ENCODE measurements at regions not wholly inside any gene's neighbourhood (a gene's known extent, or its start where the extent isn't known, plus 50 kb on each side); places are given as distances from the start of the nearest gene placed in this dataset.

DNA sequence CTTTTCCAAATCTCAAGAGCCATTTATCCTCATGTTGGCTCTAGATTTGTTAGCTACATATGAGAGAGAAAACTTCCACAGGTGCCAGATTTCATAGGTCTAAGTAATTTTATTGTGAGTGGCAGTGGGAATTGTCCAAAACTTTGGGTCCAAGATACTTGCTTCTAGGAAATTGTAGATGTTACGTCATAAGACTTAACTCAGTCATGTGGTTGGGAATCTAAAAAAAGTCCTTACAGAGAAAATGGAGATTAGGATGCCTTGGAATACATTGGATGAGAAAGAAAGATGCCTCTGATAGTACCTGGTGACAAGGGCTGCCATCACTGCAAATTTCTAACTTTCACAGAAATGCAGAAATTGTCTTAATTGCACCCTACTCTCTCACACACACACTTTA is 506.5 kb downstream of the C4orf33 start:
- H3K4me3 ChIP-seq (replicated peaks; ENCODE audit: low read depth, low read length): no peak overlapping the region
- DNase-seq (ENCODE audit: low read depth): no peak
- TF ChIP-seq, protein P1, sequence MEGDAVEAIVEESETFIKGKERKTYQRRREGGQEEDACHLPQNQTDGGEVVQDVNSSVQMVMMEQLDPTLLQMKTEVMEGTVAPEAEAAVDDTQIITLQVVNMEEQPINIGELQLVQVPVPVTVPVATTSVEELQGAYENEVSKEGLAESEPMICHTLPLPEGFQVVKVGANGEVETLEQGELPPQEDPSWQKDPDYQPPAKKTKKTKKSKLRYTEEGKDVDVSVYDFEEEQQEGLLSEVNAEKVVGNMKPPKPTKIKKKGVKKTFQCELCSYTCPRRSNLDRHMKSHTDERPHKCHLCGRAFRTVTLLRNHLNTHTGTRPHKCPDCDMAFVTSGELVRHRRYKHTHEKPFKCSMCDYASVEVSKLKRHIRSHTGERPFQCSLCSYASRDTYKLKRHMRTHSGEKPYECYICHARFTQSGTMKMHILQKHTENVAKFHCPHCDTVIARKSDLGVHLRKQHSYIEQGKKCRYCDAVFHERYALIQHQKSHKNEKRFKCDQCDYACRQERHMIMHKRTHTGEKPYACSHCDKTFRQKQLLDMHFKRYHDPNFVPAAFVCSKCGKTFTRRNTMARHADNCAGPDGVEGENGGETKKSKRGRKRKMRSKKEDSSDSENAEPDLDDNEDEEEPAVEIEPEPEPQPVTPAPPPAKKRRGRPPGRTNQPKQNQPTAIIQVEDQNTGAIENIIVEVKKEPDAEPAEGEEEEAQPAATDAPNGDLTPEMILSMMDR (IDR thresholded peaks at IDR 0.05; ENCODE audit: low read length, missing control alignments): no peak

DNA sequence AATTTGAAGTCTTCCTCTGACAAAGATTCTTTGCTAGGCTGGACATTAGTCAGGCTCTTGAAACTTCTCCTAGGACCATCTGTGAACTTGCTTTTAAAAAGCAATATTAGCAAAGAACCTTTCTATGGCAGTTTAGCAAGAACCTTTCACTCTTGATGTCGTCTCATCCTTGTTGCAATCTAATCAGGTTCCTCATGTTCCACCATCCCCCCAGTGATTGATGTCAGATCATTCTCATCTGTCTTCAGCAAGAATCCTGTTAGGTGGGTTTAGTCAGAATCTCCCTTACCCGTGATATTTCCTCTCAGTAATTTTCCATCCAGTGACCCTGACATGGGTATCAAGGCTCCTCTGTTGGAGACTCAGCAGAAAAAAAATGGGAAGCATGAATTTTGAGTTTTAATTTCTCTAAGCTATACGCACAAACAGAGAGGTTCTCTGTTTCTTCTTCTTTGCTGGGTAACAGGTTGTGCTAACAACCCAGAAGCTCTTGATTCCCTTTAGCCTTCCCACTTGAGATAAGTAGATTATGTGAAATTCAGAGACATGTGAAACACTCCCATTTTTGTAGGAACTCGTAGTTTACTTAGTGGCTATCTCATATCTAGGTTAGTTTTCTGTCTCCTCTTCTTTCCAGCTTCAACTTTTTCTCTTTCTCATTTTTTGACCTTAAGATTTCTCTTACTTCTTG is 507.4 kb downstream of the C4orf33 start:
- DNase-seq (ENCODE audit: low read depth): no peak
- H3K4me3 ChIP-seq (replicated peaks; ENCODE audit: low read depth, low read length): no peak overlapping the region
- TF ChIP-seq, protein P1 (IDR thresholded peaks at IDR 0.05; ENCODE audit: low read length, missing control alignments): no peak

DNA sequence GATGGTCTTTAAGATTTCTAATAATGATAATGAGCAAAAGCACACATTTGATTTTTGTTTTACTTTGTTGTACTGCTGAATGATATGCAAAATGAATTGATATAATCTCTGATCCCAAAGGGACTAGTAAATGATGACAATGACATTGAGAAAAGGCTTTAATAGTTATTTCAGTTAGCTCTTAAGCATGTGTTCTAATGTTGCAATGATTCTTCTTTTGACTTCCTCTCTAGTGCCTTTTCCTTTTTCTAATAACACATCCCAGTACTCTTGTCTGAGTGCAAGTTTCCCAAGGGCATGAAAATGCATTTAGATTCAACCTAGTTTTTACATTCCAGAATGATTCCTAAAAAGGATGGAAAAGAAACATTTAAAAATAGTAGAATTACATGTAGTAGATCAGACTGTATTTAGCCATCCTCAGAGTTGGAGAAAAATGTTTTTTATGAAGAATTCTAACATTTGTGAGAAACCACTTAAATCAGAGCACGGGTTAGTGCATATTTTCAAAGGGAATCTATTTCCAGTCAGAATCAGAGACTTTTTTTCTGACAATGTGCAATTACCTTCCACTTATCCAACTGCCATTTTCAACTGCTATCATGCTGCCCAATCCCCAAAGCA is 508.8 kb downstream of the C4orf33 start:
- TF ChIP-seq, protein P1 (IDR thresholded peaks at IDR 0.05; ENCODE audit: low read length, missing control alignments): no peak
- no peak for DNase-seq (ENCODE audit: low read depth)
- no peak overlapping the region for H3K4me3 ChIP-seq (replicated peaks; ENCODE audit: low read depth, low read length)

DNA sequence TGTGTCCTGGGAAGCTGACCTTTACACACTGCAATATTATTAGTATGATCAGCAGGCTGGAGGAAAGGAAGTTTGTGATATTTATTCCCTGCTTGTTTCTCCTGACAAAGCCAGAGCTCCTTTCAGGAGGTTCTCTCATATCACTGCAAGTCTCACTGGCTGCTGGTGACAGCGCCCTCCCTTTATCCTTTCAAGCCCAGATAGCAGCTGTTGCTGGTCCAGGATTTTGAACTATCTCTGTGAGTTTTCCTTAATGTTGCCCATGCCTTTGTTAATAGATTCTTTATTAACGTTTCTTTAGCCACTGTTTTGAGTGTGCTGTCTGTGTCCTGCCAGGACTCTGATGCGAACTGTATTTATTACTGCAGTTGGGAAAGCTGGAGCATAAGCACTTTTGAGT is 518.7 kb downstream of the C4orf33 start:
- TF ChIP-seq, protein P1 (IDR thresholded peaks at IDR 0.05; ENCODE audit: low read length, missing control alignments): no peak
- no peak for DNase-seq (ENCODE audit: low read depth)
- H3K4me3 ChIP-seq (replicated peaks; ENCODE audit: low read depth, low read length): no peak overlapping the region

DNA sequence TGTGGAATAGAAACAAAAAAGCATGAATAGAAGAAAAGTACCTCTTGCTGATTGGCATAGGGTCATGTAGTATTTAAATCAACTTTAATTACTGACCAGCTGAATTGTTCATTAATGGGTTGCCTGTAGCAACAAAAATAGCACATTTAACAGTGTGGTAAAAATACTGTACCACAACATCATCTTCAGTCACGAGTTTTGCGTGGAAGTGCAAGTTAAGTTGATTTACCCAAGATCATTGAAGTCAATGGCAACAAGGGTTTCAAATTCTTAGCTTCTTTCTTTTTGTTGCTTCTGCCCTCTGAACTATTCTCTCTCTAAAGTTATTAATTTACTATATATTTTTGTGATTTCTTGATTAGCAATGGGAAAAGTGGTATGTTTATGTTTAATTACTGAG is 526.6 kb downstream of the C4orf33 start:
- no peak for DNase-seq (ENCODE audit: low read depth)
- TF ChIP-seq, protein P1 (IDR thresholded peaks at IDR 0.05; ENCODE audit: low read length, missing control alignments): no peak

DNA sequence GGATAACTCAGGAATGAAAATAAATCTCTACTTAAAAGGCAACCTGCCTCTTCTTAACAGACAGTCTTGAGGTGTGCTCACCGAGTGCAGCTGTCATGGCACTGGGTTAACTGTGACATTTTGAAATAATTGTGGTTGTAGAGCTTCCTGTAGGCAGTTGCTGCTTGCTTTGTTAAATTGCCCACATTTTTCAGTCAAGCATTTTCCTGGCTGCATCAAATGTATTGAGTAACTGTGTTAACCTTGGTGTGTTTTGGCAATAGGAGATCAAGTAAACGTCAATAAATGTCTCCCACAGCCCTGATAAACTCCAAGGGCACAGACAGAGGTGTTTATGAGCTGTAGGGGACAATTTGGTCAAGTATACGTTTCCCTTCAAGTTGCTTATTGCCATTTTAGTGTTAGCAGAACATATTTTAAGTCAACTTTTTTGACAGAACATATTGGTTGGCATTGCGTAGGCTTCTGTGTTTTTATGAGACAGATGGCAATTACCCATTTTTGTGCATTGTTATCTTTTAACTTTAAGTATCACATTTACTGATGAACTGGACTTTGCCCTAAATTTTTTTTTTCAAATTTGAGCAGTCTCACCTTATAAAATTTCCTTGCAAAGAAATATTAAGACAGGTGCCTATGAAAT is 527.4 kb downstream of the C4orf33 start:
- TF ChIP-seq, protein P1 (IDR thresholded peaks at IDR 0.05; ENCODE audit: low read length, missing control alignments): no peak
- H3K4me3 ChIP-seq (replicated peaks; ENCODE audit: low read depth, low read length): no peak overlapping the region
- DNase-seq (ENCODE audit: low read depth): peak; percentile 10

More for the DNA sequence above, 526.6 kb downstream of the C4orf33 start:
- H3K4me3 ChIP-seq (replicated peaks; ENCODE audit: low read depth, low read length): no peak overlapping the region
